GM23338 (cell line): ENCODE measurements at regions not wholly inside any gene's neighbourhood (a gene's known extent, or its start where the extent isn't known, plus 50 kb on each side); places are given as distances from the start of the nearest gene placed in this dataset.

Experiments
- ATAC-seq: fragments of 200-7000 bp; cut with Tn5 transposase; 3 replicates; pipeline ENCODE4 v1.9.1; 2020
- DNase-seq: peaks from one replicate; pipeline ENCODE4 v3.0.0-alpha.2; 2015; ENCODE audit warnings: low spot score
- H2AFZ ChIP-seq: fragments of 200-600 bp; sonication (generic); 2 replicates; pipeline ENCODE4 v1.8.0; 2016; ENCODE audit warnings: antibody characterized with exemption, mild to moderate bottlenecking, moderate library complexity
- H3F3A ChIP-seq: fragments of 200-600 bp; sonication (generic); replicated peaks from 2 replicates; pipeline ENCODE4 v1.8.0; 2017; ENCODE audit warnings: antibody characterized with exemption, mixed run types, low read depth
- H3K27ac ChIP-seq: fragments of 200-600 bp; sonication (generic); 2 replicates; pipeline ENCODE4 v1.6.1; 2016; ENCODE audit warnings: low read depth
- H3K27me3 ChIP-seq: fragments of 200-600 bp; sonication (generic); 2 replicates; pipeline ENCODE4 v1.8.0; 2016; ENCODE audit warnings: mild to moderate bottlenecking, mixed run types, moderate library complexity; ENCODE audit not compliant: insufficient read depth
- H3K36me3 ChIP-seq: fragments of 200-600 bp; sonication (generic); 2 replicates; pipeline ENCODE4 v1.8.0; 2016; ENCODE audit warnings: mild to moderate bottlenecking; ENCODE audit not compliant: insufficient read depth
- H3K4me1 ChIP-seq: fragments of 200-600 bp; sonication (generic); 2 replicates; pipeline ENCODE4 v1.8.0; 2016; ENCODE audit warnings: mild to moderate bottlenecking, moderate library complexity; ENCODE audit not compliant: insufficient read depth
- H3K4me2 ChIP-seq: fragments of 200-600 bp; sonication (generic); 2 replicates; pipeline ENCODE4 v1.7.1; 2017; ENCODE audit warnings: mixed run types
- H3K4me3 ChIP-seq: fragments of 200-600 bp; sonication (generic); 2 replicates; pipeline ENCODE4 v1.6.1; 2016; ENCODE audit warnings: mixed run types
- H3K79me2 ChIP-seq: fragments of 200-600 bp; sonication (generic); replicated peaks from 2 replicates; pipeline ENCODE4 v1.8.0; 2017; ENCODE audit warnings: mild to moderate bottlenecking; ENCODE audit not compliant: insufficient read depth
- H3K9me2 ChIP-seq: fragments of 200-600 bp; sonication (generic); 2 replicates; pipeline ENCODE4 v1.8.0; 2017; ENCODE audit not compliant: insufficient read depth
- H4K20me1 ChIP-seq: fragments of 200-600 bp; sonication (generic); replicated peaks from 2 replicates; pipeline ENCODE4 v1.8.0; 2017; ENCODE audit warnings: mild to moderate bottlenecking; ENCODE audit not compliant: insufficient read depth
- H3K27ac Mint-ChIP-seq: 2 replicates; pipeline ENCODE4 v1.8.0; 2020; ENCODE audit warnings: inconsistent platforms, mild to moderate bottlenecking, moderate library complexity, mixed read lengths
- H3K27me3 Mint-ChIP-seq: 3 replicates; pipeline ENCODE4 v1.8.0; 2022; ENCODE audit warnings: low read depth, mild to moderate bottlenecking, moderate library complexity, mixed read lengths, inconsistent platforms; ENCODE audit not compliant: insufficient read depth, poor library complexity
- H3K36me3 Mint-ChIP-seq: 3 replicates; pipeline ENCODE4 v1.8.0; 2021; ENCODE audit warnings: low read depth, mild to moderate bottlenecking, inconsistent platforms, moderate library complexity, mixed read lengths
- H3K4me1 Mint-ChIP-seq: 3 replicates; pipeline ENCODE4 v1.8.0; 2020; ENCODE audit warnings: mild to moderate bottlenecking, inconsistent platforms, mixed read lengths
- H3K4me3 Mint-ChIP-seq: 3 replicates; pipeline ENCODE4 v1.8.0; 2021; ENCODE audit warnings: moderate library complexity, mild to moderate bottlenecking, inconsistent platforms, mixed read lengths
- H3K9me3 Mint-ChIP-seq: 3 replicates; pipeline ENCODE4 v1.8.0; 2020; ENCODE audit warnings: moderate library complexity, mild to moderate bottlenecking, inconsistent platforms, mixed read lengths
- CREB1 ChIP-seq: fragments of 250-450 bp; sonication (Bioruptor Pico); IDR thresholded peaks from 2 replicates; pipeline ENCODE4 v1.5.0; 2020; ENCODE audit warnings: low read depth, mild to moderate bottlenecking, moderate library complexity
- CTCF ChIP-seq, 2 experiments: fragments of 200-600 bp in 1 of 2; sonication (generic) in 1 of 2; conservative IDR thresholded peaks; 2 replicates each; pipeline versions ENCODE4 v1.5.1 to v1.6.1; 2016 to 2017; ENCODE audit warnings: antibody characterized with exemption in 2 of 2, low read depth in 2 of 2, mild to moderate bottlenecking in 2 of 2, moderate library complexity in 1 of 2
- EZH2 ChIP-seq: fragments of 200-600 bp; sonication (generic); IDR thresholded peaks from one replicate; pipeline ENCODE4 v1.8.0; 2017; ENCODE audit warnings: antibody characterized with exemption, mild to moderate bottlenecking, low read depth; ENCODE audit not compliant: unreplicated experiment
- EZH2phosphoT487 ChIP-seq: fragments of 200-600 bp; sonication (generic); IDR thresholded peaks from one replicate; pipeline ENCODE4 v1.8.1; 2018; ENCODE audit warnings: antibody characterized with exemption; ENCODE audit not compliant: unreplicated experiment
- JUNB ChIP-seq: IDR thresholded peaks from one replicate; pipeline ENCODE4 v1.6.1; 2016; ENCODE audit warnings: antibody characterized with exemption; ENCODE audit not compliant: unreplicated experiment
- NANOG ChIP-seq: IDR thresholded peaks from 2 replicates; pipeline ENCODE4 v1.6.1; 2016; ENCODE audit warnings: antibody characterized with exemption, borderline replicate concordance
- POLR2AphosphoS5 ChIP-seq: IDR thresholded peaks from 2 replicates; pipeline ENCODE4 v1.6.1; 2016; ENCODE audit warnings: antibody characterized with exemption, low read depth
- STAT1 ChIP-seq: IDR thresholded peaks from one replicate; pipeline ENCODE4 v1.6.1; 2016; ENCODE audit warnings: antibody characterized with exemption; ENCODE audit not compliant: unreplicated experiment
- ZNF114 ChIP-seq: fragments of 250-450 bp; sonication (Bioruptor Pico); IDR thresholded peaks from 2 replicates; pipeline ENCODE4 v1.5.0; 2020; ENCODE audit warnings: mild to moderate bottlenecking, moderate library complexity
- ZNF331 ChIP-seq: fragments of 250-450 bp; sonication (Bioruptor Pico); IDR thresholded peaks from 2 replicates; pipeline ENCODE4 v1.5.0; 2020; ENCODE audit warnings: low read depth, mild to moderate bottlenecking, moderate library complexity
- ZNF462 ChIP-seq: fragments of 250-450 bp; sonication (Bioruptor Pico); IDR thresholded peaks from 2 replicates; pipeline ENCODE4 v1.5.0; 2020; ENCODE audit warnings: mild to moderate bottlenecking, moderate library complexity
- TF ChIP-seq, protein P1 (sequence below): IDR thresholded peaks from 2 replicates; pipeline ENCODE4 v1.6.1; 2016; ENCODE audit warnings: antibody characterized with exemption

GRCh38 chr2:65499216-65499615 lies 66.8 kb upstream of the SPRED2 start:
- peaks cover 12% of the 10 kb centered on the region for H3K4me1 Mint-ChIP-seq
- no peak overlapping the region for H3K27ac Mint-ChIP-seq
- no peak overlapping the region for H3K4me3 ChIP-seq
- H3K9me3 Mint-ChIP-seq, result no peaks in the 10 kb centered on the region; the same call in 2 of the 3 replicates
- no peak overlapping the region for H3K4me3 Mint-ChIP-seq
- DNase-seq (no peak), ATAC-seq (no peak)
- no peaks in the 10 kb centered on the region for H3F3A ChIP-seq
- H3K4me1 ChIP-seq, result peaks cover 6% of the 10 kb centered on the region; the same call in 1 of the 2 replicates
- TF ChIP-seq ZNF114 (CRISPR knock-in tag) (no peak), JUNB (no peak), CREB1 (CRISPR knock-in tag) (no peak), CTCF (conservative IDR thresholded peaks at IDR 0.05; ENCODE audit: low read depth in 2 of 2) (no peak), NANOG (no peak), EZH2phosphoT487 (no peak), POLR2AphosphoS5 (no peak), STAT1 (no peak), ZNF331 (CRISPR knock-in tag) (no peak), ZNF462 (no peak), EZH2 (no peak)
- TF ChIP-seq, protein P1, sequence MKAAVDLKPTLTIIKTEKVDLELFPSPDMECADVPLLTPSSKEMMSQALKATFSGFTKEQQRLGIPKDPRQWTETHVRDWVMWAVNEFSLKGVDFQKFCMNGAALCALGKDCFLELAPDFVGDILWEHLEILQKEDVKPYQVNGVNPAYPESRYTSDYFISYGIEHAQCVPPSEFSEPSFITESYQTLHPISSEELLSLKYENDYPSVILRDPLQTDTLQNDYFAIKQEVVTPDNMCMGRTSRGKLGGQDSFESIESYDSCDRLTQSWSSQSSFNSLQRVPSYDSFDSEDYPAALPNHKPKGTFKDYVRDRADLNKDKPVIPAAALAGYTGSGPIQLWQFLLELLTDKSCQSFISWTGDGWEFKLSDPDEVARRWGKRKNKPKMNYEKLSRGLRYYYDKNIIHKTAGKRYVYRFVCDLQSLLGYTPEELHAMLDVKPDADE, result no peak
- no peaks in the 10 kb centered on the region for H3K79me2 ChIP-seq
- no peaks in the 10 kb centered on the region for H3K36me3 ChIP-seq
- no peak overlapping the region for H2AFZ ChIP-seq
- no peaks in the 10 kb centered on the region for H3K9me2 ChIP-seq
- H3K4me2 ChIP-seq, result no peak overlapping the region
- H3K27me3 Mint-ChIP-seq, result peaks cover 5% of the 10 kb centered on the region
- no peaks in the 10 kb centered on the region for H3K27me3 ChIP-seq
- no peaks in the 10 kb centered on the region for H4K20me1 ChIP-seq
- H3K36me3 Mint-ChIP-seq, result no peaks in the 10 kb centered on the region
- H3K27ac ChIP-seq, result no peak overlapping the region
